Esophagus muscularis mucosa (tissue), 4 donors: ENCODE measurements at regions not wholly inside any gene's neighbourhood (a gene's known extent, or its start where the extent isn't known, plus 50 kb on each side); places are given as distances from the start of the nearest gene placed in this dataset.

Experiments
- DNase-seq: peaks from one replicate; pipeline ENCODE4 v3.0.0-alpha.2; 2017; ENCODE audit errors: extremely low spot score
- H3K27ac ChIP-seq, 4 donors: fragments of 200-600 bp; sonication (generic); replicated peaks in 1 of 4; 1 replicate in 3 of 4; 2 replicates in 1 of 4; pipeline ENCODE4 v1.5.1; 2016 to 2019; ENCODE audit warnings: mild to moderate bottlenecking in 1 of 4
- H3K27me3 ChIP-seq, 4 donors: fragments of 200-600 bp; sonication (generic); one replicate each; pipeline versions ENCODE4 v1.5.1 to v1.6.0; 2016 to 2019
- H3K36me3 ChIP-seq, 4 donors: fragments of 200-600 bp; sonication (generic); one replicate each; pipeline ENCODE4 v1.5.1; 2016 to 2019
- H3K4me1 ChIP-seq, 4 donors: fragments of 200-600 bp; sonication (generic); one replicate each; pipeline ENCODE4 v1.5.1; 2016 to 2019
- H3K4me3 ChIP-seq, 4 donors: fragments of 200-600 bp; sonication (generic); 1 replicate in 2 of 4; 2 replicates in 2 of 4; pipeline ENCODE4 v1.5.1; 2016 to 2019; ENCODE audit warnings: mild to moderate bottlenecking in 4 of 4, moderate library complexity in 1 of 4
- H3K9me3 ChIP-seq, 4 donors: fragments of 200-600 bp; sonication (generic); 1 replicate in 3 of 4; 2 replicates in 1 of 4; pipeline ENCODE4 v1.5.1; 2016 to 2019
- EP300 ChIP-seq: sonication (generic); formaldehyde crosslinking; IDR thresholded peaks from one replicate; pipeline ENCODE4 v1.6.1; 2017; ENCODE audit warnings: antibody characterized with exemption
- POLR2A ChIP-seq: fragments of 450-650 bp; IDR thresholded peaks from one replicate; pipeline ENCODE4 v1.6.1; 2017; ENCODE audit warnings: antibody characterized with exemption, moderate library complexity, mild to moderate bottlenecking, low read depth
- POLR2AphosphoS5 ChIP-seq, 2 donors: sonication (generic); formaldehyde crosslinking; IDR thresholded peaks; one replicate each; pipeline ENCODE4 v1.6.1; 2017; ENCODE audit warnings: antibody characterized with exemption in 2 of 2
- WGBS: methylation state at CpG from one replicate; pipeline ENCODE4 v1.1.5; 2018; 5-methylcytosine and 5-hydroxymethylcytosine counted together
- intact Hi-C: fragments of 100-400 bp; cut with DNase I; formaldehyde crosslinking; loops from one replicate; pipeline ENCODE4 v1.15.1; 2023
- TF ChIP-seq, protein P1 (sequence below), 3 experiments: fragments of 200-600 bp in 2 of 3; fragments of 450-650 bp in 1 of 3; sonication (generic) in 2 of 3; IDR thresholded peaks; one replicate each; pipeline ENCODE4 v1.5.1; 2017 to 2019; ENCODE audit warnings: antibody characterized with exemption in 3 of 3, mild to moderate bottlenecking in 2 of 3, moderate library complexity in 1 of 3

DNA sequence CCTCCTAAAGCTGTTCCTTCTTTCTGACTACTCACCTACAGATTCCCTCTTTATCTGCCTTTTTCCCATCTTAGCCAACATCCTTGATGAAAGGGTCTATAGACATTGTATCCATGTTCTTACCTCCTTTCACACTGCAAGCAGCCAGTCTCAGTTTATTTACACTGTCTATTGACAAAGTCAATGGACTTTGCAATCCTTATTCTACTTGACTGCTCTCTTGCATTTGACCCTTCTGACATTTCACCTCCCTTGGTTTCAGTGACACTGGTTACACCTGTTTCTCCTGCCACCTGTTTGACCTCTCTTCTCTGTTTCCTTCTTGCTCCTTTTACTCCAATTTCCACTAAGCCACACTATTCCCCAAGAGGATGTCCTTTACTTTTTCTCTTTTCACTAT is 224.0 kb upstream of the SNX7 start:
- H3K27me3 ChIP-seq, result no peaks in the 10 kb centered on the region
- H3K4me3 ChIP-seq, result no peak overlapping the region
- no peaks in the 10 kb centered on the region for H3K4me1 ChIP-seq
- intact Hi-C loops, result no loop called here
- H3K27ac ChIP-seq, result no peak overlapping the region
- no peaks in the 10 kb centered on the region for H3K9me3 ChIP-seq
- TF ChIP-seq, protein P1, sequence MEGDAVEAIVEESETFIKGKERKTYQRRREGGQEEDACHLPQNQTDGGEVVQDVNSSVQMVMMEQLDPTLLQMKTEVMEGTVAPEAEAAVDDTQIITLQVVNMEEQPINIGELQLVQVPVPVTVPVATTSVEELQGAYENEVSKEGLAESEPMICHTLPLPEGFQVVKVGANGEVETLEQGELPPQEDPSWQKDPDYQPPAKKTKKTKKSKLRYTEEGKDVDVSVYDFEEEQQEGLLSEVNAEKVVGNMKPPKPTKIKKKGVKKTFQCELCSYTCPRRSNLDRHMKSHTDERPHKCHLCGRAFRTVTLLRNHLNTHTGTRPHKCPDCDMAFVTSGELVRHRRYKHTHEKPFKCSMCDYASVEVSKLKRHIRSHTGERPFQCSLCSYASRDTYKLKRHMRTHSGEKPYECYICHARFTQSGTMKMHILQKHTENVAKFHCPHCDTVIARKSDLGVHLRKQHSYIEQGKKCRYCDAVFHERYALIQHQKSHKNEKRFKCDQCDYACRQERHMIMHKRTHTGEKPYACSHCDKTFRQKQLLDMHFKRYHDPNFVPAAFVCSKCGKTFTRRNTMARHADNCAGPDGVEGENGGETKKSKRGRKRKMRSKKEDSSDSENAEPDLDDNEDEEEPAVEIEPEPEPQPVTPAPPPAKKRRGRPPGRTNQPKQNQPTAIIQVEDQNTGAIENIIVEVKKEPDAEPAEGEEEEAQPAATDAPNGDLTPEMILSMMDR (IDR thresholded peaks at IDR 0.05), result no peak
- TF ChIP-seq EP300 (no peak), POLR2AphosphoS5 (IDR thresholded peaks at IDR 0.05) (no peak), POLR2A (no peak)
- no peak for DNase-seq
- H3K36me3 ChIP-seq, result no peaks in the 10 kb centered on the region

GRCh38 chr1:98437011-98437410 is 224.5 kb upstream of the SNX7 start:
- no peak for DNase-seq
- Histone ChIP-seq H3K27ac (no peak overlapping the region), H3K9me3 (no peaks in the 10 kb centered on the region), H3K27me3 (no peaks in the 10 kb centered on the region), H3K4me1 (no peaks in the 10 kb centered on the region), H3K4me3 (no peak overlapping the region), H3K36me3 (no peaks in the 10 kb centered on the region)
- no peak for TF ChIP-seq POLR2A
- TF ChIP-seq, protein P1 (IDR thresholded peaks at IDR 0.05), result no peak
- no peak for TF ChIP-seq EP300
- TF ChIP-seq POLR2AphosphoS5 (IDR thresholded peaks at IDR 0.05), result no peak
- WGBS, result 81% methylated on average over 2 of the region's 2 CpGs
- intact Hi-C loops, result no loop called here

DNA sequence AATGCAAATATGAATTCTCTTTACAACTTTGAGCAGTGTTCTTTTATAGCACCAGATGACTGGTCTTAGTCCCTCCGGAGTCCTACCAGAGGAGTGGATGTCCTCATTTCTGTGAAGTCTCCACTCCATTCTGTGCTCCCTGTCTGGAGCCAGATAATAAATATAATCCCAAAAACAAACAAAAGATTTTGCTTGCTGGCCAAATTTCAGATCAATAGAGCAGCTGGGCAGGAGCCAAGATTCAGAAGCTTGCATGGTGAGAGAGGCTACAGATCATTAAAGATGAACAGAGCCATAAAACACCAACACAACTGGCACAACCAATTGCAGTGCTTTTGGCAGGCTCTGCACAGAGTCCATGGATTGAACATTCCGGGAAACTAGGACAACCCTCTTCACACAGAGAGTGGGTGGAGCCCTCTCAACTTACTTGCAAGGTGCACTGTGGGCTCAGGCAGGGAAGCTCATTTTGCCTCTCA is 231.5 kb upstream of the SNX7 start:
- 70% methylated on average over 2 of the region's 2 CpGs for WGBS
- DNase-seq, result no peak
- Histone ChIP-seq H3K27ac (no peak overlapping the region), H3K27me3 (no peaks in the 10 kb centered on the region), H3K36me3 (no peaks in the 10 kb centered on the region), H3K9me3 (no peaks in the 10 kb centered on the region), H3K4me3 (no peak overlapping the region), H3K4me1 (no peaks in the 10 kb centered on the region)
- no peak for TF ChIP-seq POLR2AphosphoS5 (IDR thresholded peaks at IDR 0.05)
- TF ChIP-seq POLR2A, result no peak
- TF ChIP-seq, protein P1 (IDR thresholded peaks at IDR 0.05), result no peak
- TF ChIP-seq EP300, result no peak
- intact Hi-C loops, result no loop called here

DNA sequence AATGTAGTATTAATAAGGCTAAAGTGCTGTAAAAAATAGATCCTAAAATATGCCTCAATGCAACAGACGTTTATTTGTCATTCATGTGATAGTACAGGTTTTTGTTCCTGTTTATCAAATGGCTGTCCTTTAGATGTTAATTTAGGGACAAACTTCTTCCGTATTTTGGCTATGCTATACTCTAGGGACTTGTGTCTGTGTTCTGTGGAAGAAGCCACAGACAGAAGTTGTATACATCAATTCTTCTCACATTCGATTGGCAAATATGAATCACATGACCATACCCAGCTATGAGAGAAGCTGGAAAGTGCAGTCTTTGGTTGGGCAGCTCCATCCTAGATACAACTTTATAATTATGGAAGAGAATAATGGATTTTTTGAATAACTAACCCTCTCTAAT is 232.7 kb upstream of the SNX7 start:
- no peak overlapping the region for H3K4me3 ChIP-seq
- no peak overlapping the region for H3K27ac ChIP-seq
- intact Hi-C loops, result no loop called here
- TF ChIP-seq EP300 (no peak), POLR2AphosphoS5 (IDR thresholded peaks at IDR 0.05) (no peak), POLR2A (no peak)
- TF ChIP-seq, protein P1 (IDR thresholded peaks at IDR 0.05), result no peak
- H3K4me1 ChIP-seq, result no peaks in the 10 kb centered on the region
- no peaks in the 10 kb centered on the region for H3K36me3 ChIP-seq
- DNase-seq, result no peak
- H3K27me3 ChIP-seq, result no peaks in the 10 kb centered on the region
- H3K9me3 ChIP-seq, result no peaks in the 10 kb centered on the region
- WGBS, result 78% methylated on average over 3 of the region's 3 CpGs

DNA sequence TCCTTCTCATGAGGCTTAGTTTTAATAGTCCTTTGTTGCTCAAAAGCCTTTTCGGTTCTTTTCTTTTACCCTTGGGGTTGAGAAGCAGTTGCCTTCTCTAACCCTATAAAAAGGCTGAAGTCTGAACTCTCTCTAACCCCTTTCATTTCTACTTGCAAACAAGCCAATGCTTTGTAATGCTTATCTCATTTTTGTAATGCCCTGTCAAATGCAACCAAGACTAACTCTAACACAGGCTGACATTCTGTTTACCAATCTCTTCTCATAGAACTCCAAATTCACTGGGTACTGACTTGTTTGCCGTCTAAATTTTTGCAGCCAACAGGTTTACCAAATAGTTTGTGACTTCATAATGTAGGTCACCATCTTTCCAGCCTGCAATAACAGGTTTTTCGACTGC is 233.9 kb upstream of the SNX7 start:
- Histone ChIP-seq H3K27me3 (no peaks in the 10 kb centered on the region), H3K4me1 (no peaks in the 10 kb centered on the region), H3K4me3 (no peak overlapping the region), H3K27ac (no peak overlapping the region), H3K36me3 (no peaks in the 10 kb centered on the region), H3K9me3 (no peaks in the 10 kb centered on the region)
- 73% methylated on average over 3 of the region's 3 CpGs for WGBS
- TF ChIP-seq POLR2A (no peak), POLR2AphosphoS5 (IDR thresholded peaks at IDR 0.05) (no peak), EP300 (no peak)
- TF ChIP-seq, protein P1 (IDR thresholded peaks at IDR 0.05), result no peak
- intact Hi-C loops, result no loop called here
- DNase-seq, result no peak
